SK-N-SH (cell line): ENCODE measurements at regions not wholly inside any gene's neighbourhood (a gene's known extent, or its start where the extent isn't known, plus 50 kb on each side); places are given as distances from the start of the nearest gene placed in this dataset.

Source experiments
- CTCF ChIA-PET: fragments of 300-600, 350-600 bp; formaldehyde crosslinking; extraction: SDS; loops from one replicate; lab custom pipeline; 2021; lab: Yijun Ruan, JAX
- POLR2A ChIA-PET: fragments of 350-600 bp; sonication (Branson Sonifier 250); formaldehyde crosslinking; extraction: SDS; loops from one replicate; lab custom pipeline; 2020; ENCODE audit warnings: antibody characterized with exemption, inconsistent platforms; lab: Yijun Ruan, JAX
- DNase-seq: peaks from one replicate; pipeline ENCODE4 v3.0.0; 2012
- H2AFZ ChIP-seq: fragments of 200-600 bp; sonication (generic); 2 replicates; pipeline ENCODE4 v1.8.1; 2016; ENCODE audit warnings: antibody characterized with exemption, mild to moderate bottlenecking, low read depth
- H3F3A ChIP-seq: fragments of 200-600 bp; sonication (generic); replicated peaks from 2 replicates; pipeline ENCODE3; 2016; ENCODE audit warnings: antibody characterized with exemption, mild to moderate bottlenecking; ENCODE audit not compliant: insufficient read depth
- H3K27ac ChIP-seq, 2 experiments: fragments of 200-500 bp in 1 of 2; fragments of 200-600 bp in 1 of 2; sonication (Bioruptor generic) in 1 of 2; sonication (generic), shearing (Covaris generic) in 1 of 2; 2 replicates each; pipeline versions ENCODE4 v1.5.1 to v1.6.1; 2014 to 2016; ENCODE audit warnings: low read depth in 2 of 2, inconsistent platforms in 1 of 2, low read length in 1 of 2, mild to moderate bottlenecking in 1 of 2, mixed read lengths in 1 of 2
- H3K27me3 ChIP-seq: fragments of 200-600 bp; sonication (generic), shearing (Covaris generic); 2 replicates; pipeline ENCODE4 v1.6.1; 2016; ENCODE audit warnings: mixed run types; ENCODE audit not compliant: insufficient read depth
- H3K36me3 ChIP-seq, 2 experiments: fragments of 200-500 bp in 1 of 2; fragments of 200-600 bp in 1 of 2; sonication (Bioruptor generic) in 1 of 2; sonication (generic) in 1 of 2; replicated peaks in 1 of 2; 2 replicates each; pipeline versions ENCODE3 to v1.5.1; 2014 to 2016; ENCODE audit warnings: low read length in 1 of 2, mild to moderate bottlenecking in 1 of 2; ENCODE audit not compliant: insufficient read depth in 2 of 2, control insufficient read depth in 1 of 2
- H3K4me1 ChIP-seq, 2 experiments: fragments of 200-500 bp in 1 of 2; fragments of 200-600 bp in 1 of 2; sonication (Bioruptor generic) in 1 of 2; sonication (generic), shearing (Covaris generic) in 1 of 2; 2 replicates each; pipeline versions ENCODE4 v1.5.1 to v1.6.1; 2014 to 2016; ENCODE audit warnings: low read depth in 1 of 2, low read length in 1 of 2, mixed run types in 1 of 2; ENCODE audit not compliant: insufficient read depth in 2 of 2, control insufficient read depth in 1 of 2
- H3K4me2 ChIP-seq: fragments of 200-600 bp; sonication (generic), shearing (Covaris generic); 2 replicates; pipeline ENCODE4 v1.6.1; 2017; ENCODE audit warnings: mixed run types
- H3K4me3 ChIP-seq, 2 experiments: fragments of 200-500 bp in 1 of 2; fragments of 200-600 bp in 1 of 2; sonication (Bioruptor generic) in 1 of 2; sonication (generic), shearing (Covaris generic) in 1 of 2; 2 replicates each; pipeline versions ENCODE4 v1.5.1 to v1.8.1; 2014 to 2016; ENCODE audit warnings: low read depth in 2 of 2, inconsistent platforms in 1 of 2, low read length in 1 of 2, mild to moderate bottlenecking in 1 of 2, mixed read lengths in 1 of 2, moderate library complexity in 1 of 2
- H3K79me2 ChIP-seq: fragments of 200-600 bp; sonication (generic); 2 replicates; pipeline ENCODE4 v1.8.1; 2017; ENCODE audit warnings: mild to moderate bottlenecking; ENCODE audit not compliant: insufficient read depth
- H3K9ac ChIP-seq: fragments of 200-600 bp; sonication (generic); 2 replicates; pipeline ENCODE4 v1.6.1; 2017; ENCODE audit warnings: mixed run types
- H3K9me2 ChIP-seq: fragments of 200-600 bp; sonication (generic); 2 replicates; pipeline ENCODE4 v1.6.1; 2017; ENCODE audit warnings: mixed run types
- H3K9me3 ChIP-seq: fragments of 200-600 bp; sonication (generic); 2 replicates; pipeline ENCODE4 v1.6.1; 2017; ENCODE audit warnings: mixed run types, mild to moderate bottlenecking, moderate library complexity
- H4K20me1 ChIP-seq: fragments of 200-600 bp; sonication (generic); 2 replicates; pipeline ENCODE4 v1.6.1; 2017; ENCODE audit warnings: mild to moderate bottlenecking, mixed run types; ENCODE audit not compliant: insufficient read depth
- CTCF ChIP-seq: fragments of 200-600 bp; sonication (generic); IDR thresholded peaks from 2 replicates; pipeline ENCODE4 v1.6.1; 2017; ENCODE audit warnings: antibody characterized with exemption, mild to moderate bottlenecking, moderate library complexity
- EP300 ChIP-seq, 2 experiments: IDR thresholded peaks; 2 replicates each; pipeline versions ENCODE4 v1.4.0 to v1.6.1; 2012; ENCODE audit warnings: borderline replicate concordance in 1 of 2, low read depth in 1 of 2, low read length in 1 of 2
- EZH2phosphoT487 ChIP-seq: fragments of 200-600 bp; sonication (generic); IDR thresholded peaks from 2 replicates; pipeline ENCODE4 v1.6.1; 2017; ENCODE audit warnings: low read depth, mixed run types, mild to moderate bottlenecking, antibody characterized with exemption, moderate library complexity, borderline replicate concordance
- FOSL2 ChIP-seq: IDR thresholded peaks from 2 replicates; pipeline ENCODE4 v1.4.0; 2012; ENCODE audit warnings: low read depth, mild to moderate bottlenecking, moderate library complexity, borderline replicate concordance
- FOXJ3 ChIP-seq: sonication (generic); formaldehyde crosslinking; IDR thresholded peaks from 2 replicates; pipeline ENCODE4 v1.5.1; 2020; ENCODE audit warnings: mild to moderate bottlenecking, missing genetic modification reagents
- GABPA ChIP-seq: IDR thresholded peaks from 2 replicates; pipeline ENCODE4 v1.4.0; 2012; ENCODE audit warnings: low read depth, mild to moderate bottlenecking
- IRF3 ChIP-seq: fragments of 150-350 bp; IDR thresholded peaks from 2 replicates; pipeline ENCODE4 v1.6.1; 2016; ENCODE audit warnings: mild to moderate bottlenecking, low read depth, low read length
- MXI1 ChIP-seq: IDR thresholded peaks from 2 replicates; pipeline ENCODE4 v1.6.1; 2012; ENCODE audit warnings: mild to moderate bottlenecking, low read depth, low read length, improper control_type of control experiment
- NFIC ChIP-seq: IDR thresholded peaks from 2 replicates; pipeline ENCODE4 v1.4.0; 2012; ENCODE audit warnings: borderline replicate concordance
- PBX3 ChIP-seq: IDR thresholded peaks from 2 replicates; pipeline ENCODE4; 2012
- POLR2AphosphoS5 ChIP-seq: IDR thresholded peaks from 2 replicates; pipeline ENCODE4 v1.6.1; 2012; ENCODE audit warnings: low read depth, low read length
- RAD21 ChIP-seq: IDR thresholded peaks from 2 replicates; pipeline ENCODE4 v1.6.1; 2012; ENCODE audit warnings: mild to moderate bottlenecking, low read length
- REST ChIP-seq: IDR thresholded peaks from 2 replicates; pipeline ENCODE4 v1.6.1; 2012; ENCODE audit warnings: mild to moderate bottlenecking, low read depth, low read length, moderate library complexity
- SIN3A ChIP-seq: IDR thresholded peaks from 2 replicates; pipeline ENCODE4 v1.6.1; 2012; ENCODE audit warnings: low read depth, mild to moderate bottlenecking, low read length, moderate library complexity, borderline replicate concordance
- SMC3 ChIP-seq: IDR thresholded peaks from 2 replicates; pipeline ENCODE4 v1.6.1; 2012; ENCODE audit warnings: low read depth, low read length, improper control_type of control experiment
- USF1 ChIP-seq: IDR thresholded peaks from 2 replicates; pipeline ENCODE4 v1.4.0; 2012; ENCODE audit warnings: low read depth, borderline replicate concordance
- WGBS: methylation state at CpG from one replicate; pipeline ENCODE4 v1.1.6; 2017; ENCODE audit warnings: low lambda C conversion rate; 5-methylcytosine and 5-hydroxymethylcytosine counted together

GRCh38 chr4:178066338-178066941 is 624.2 kb upstream of the AGA start:
- Histone ChIP-seq H3K27ac (no peak overlapping the region), H4K20me1 (no peaks in the 10 kb centered on the region), H3K79me2 (no peaks in the 10 kb centered on the region), H2AFZ (no peak overlapping the region), H3F3A (no peaks in the 10 kb centered on the region), H3K4me3 (no peak overlapping the region), H3K36me3 (no peaks in the 10 kb centered on the region), H3K4me2 (no peak overlapping the region), H3K9me3 (no peaks in the 10 kb centered on the region), H3K9ac (no peak overlapping the region), H3K27me3 (no peaks in the 10 kb centered on the region), H3K4me1 (no peaks in the 10 kb centered on the region), H3K9me2 (no peaks in the 10 kb centered on the region; the same call in 1 of the 2 replicates)
- no peak for DNase-seq
- ChIA-PET CTCF (interaction anchor here (0.7 kb wide), 1 partner anchor 18 kb away, joined by 3 read pairs; no protein-coding TSS in a partner anchor), POLR2A (no interaction called here)
- WGBS: 15% methylated on average over 2 of the region's 2 CpGs
- no peak for TF ChIP-seq NFIC
- no peak for TF ChIP-seq IRF3
- TF ChIP-seq SMC3: no peak
- no peak for TF ChIP-seq EZH2phosphoT487
- TF ChIP-seq FOXJ3 (CRISPR knock-in tag): no peak
- TF ChIP-seq USF1: no peak
- TF ChIP-seq EP300 (IDR thresholded peaks at IDR 0.05; ENCODE audit: borderline replicate concordance in 1 of 2, low read depth in 1 of 2, low read length in 1 of 2): no peak
- no peak for TF ChIP-seq SIN3A

GRCh38 chr4:178068136-178068535 is 625.9 kb upstream of the AGA start:
- ChIA-PET CTCF (no interaction called here), POLR2A (no interaction called here)
- no peak overlapping the region for H3K4me2 ChIP-seq
- no peak overlapping the region for H3K27ac ChIP-seq
- no peaks in the 10 kb centered on the region for H3K4me1 ChIP-seq
- no peaks in the 10 kb centered on the region for H3K36me3 ChIP-seq
- no peaks in the 10 kb centered on the region for H4K20me1 ChIP-seq
- no peaks in the 10 kb centered on the region for H3K9me3 ChIP-seq
- no peak overlapping the region for H3K4me3 ChIP-seq
- no peaks in the 10 kb centered on the region for H3K27me3 ChIP-seq
- no peaks in the 10 kb centered on the region for H3F3A ChIP-seq
- no peak overlapping the region for H2AFZ ChIP-seq
- H3K79me2 ChIP-seq: no peaks in the 10 kb centered on the region
- no peaks in the 10 kb centered on the region for H3K9me2 ChIP-seq
- no peak for DNase-seq
- 0% methylated on average over 4 of the region's 4 CpGs for WGBS
- no peak overlapping the region for H3K9ac ChIP-seq
- no peak for TF ChIP-seq REST
- no peak for TF ChIP-seq SMC3
- no peak for TF ChIP-seq PBX3
- no peak for TF ChIP-seq USF1
- no peak for TF ChIP-seq MXI1
- TF ChIP-seq FOSL2: no peak
- TF ChIP-seq FOXJ3 (CRISPR knock-in tag): no peak
- TF ChIP-seq CTCF: no peak
- no peak for TF ChIP-seq GABPA
- TF ChIP-seq POLR2AphosphoS5: no peak
- TF ChIP-seq RAD21: no peak
- TF ChIP-seq EP300 (IDR thresholded peaks at IDR 0.05; ENCODE audit: borderline replicate concordance in 1 of 2, low read depth in 1 of 2, low read length in 1 of 2): no peak
- TF ChIP-seq EZH2phosphoT487: no peak
